IMR-90 (cell line): ENCODE measurements at regions not wholly inside any gene's neighbourhood (a gene's known extent, or its start where the extent isn't known, plus 50 kb on each side); places are given as distances from the start of the nearest gene placed in this dataset.

Experiments
- ATAC-seq: fragments of 200-7000 bp; cut with Tn5 transposase; 2 replicates; pipeline ENCODE4 v1.9.1; 2020; ENCODE audit warnings: low read depth, mild to moderate bottlenecking, moderate library complexity
- BruUV-seq: library from RNA; stranded (reverse); fragments of 400-500 nt; replicated peaks from 2 replicates; lab custom pipeline; 2021; lab: Mats Ljungman, UMichigan
- CTCF ChIA-PET: fragments of 300-600 bp; formaldehyde crosslinking; extraction: SDS; loops from one replicate; lab custom pipeline; 2021; ENCODE audit warnings: antibody characterized with exemption; lab: Yijun Ruan, JAX
- POLR2A ChIA-PET: fragments of 300-600 bp; sonication (Branson Sonifier 250); formaldehyde crosslinking; loops from one replicate; lab custom pipeline; 2022; ENCODE audit warnings: antibody characterized with exemption; ENCODE audit not compliant: unreplicated experiment; lab: Charles Lee
- DNase-seq: peaks from one replicate; pipeline ENCODE4 v3.0.0; 2013
- H2AFZ ChIP-seq: replicated peaks from 2 replicates; pipeline ENCODE3; 2013; ENCODE audit warnings: low read length, mild to moderate bottlenecking; ENCODE audit not compliant: poor library complexity
- H2AK5ac ChIP-seq: 2 replicates; pipeline ENCODE4 v1.6.1; 2013; ENCODE audit warnings: low read depth, low read length, inconsistent platforms
- H2AK9ac ChIP-seq: replicated peaks from 2 replicates; pipeline ENCODE3; 2013; ENCODE audit warnings: mild to moderate bottlenecking, low read depth, low read length, moderate library complexity; ENCODE audit not compliant: poor library complexity
- H2BK120ac ChIP-seq: 2 replicates; pipeline ENCODE4 v1.6.1; 2013; ENCODE audit warnings: low read depth, low read length, inconsistent platforms
- H2BK15ac ChIP-seq: 3 replicates; pipeline ENCODE4 v1.6.1; 2013; ENCODE audit warnings: low read depth, low read length, inconsistent platforms
- H2BK20ac ChIP-seq: 2 replicates; pipeline ENCODE4 v1.6.1; 2013; ENCODE audit warnings: low read depth, mild to moderate bottlenecking, inconsistent platforms, low read length, moderate library complexity
- H2BK5ac ChIP-seq: 2 replicates; pipeline ENCODE4 v1.6.1; 2013; ENCODE audit warnings: mild to moderate bottlenecking, low read depth, low read length, inconsistent platforms; ENCODE audit not compliant: poor library complexity, severe bottlenecking
- H3K14ac ChIP-seq: replicated peaks from 2 replicates; pipeline ENCODE4 v1.6.1; 2013; ENCODE audit warnings: low read depth, low read length, inconsistent platforms
- H3K18ac ChIP-seq: 2 replicates; pipeline ENCODE4 v1.6.1; 2013; ENCODE audit warnings: low read depth, low read length, control low read depth
- H3K23ac ChIP-seq: 2 replicates; pipeline ENCODE4 v1.6.1; 2013; ENCODE audit warnings: low read depth, low read length, inconsistent platforms
- H3K27ac ChIP-seq: 2 replicates; pipeline ENCODE4 v1.5.1; 2013; ENCODE audit warnings: mild to moderate bottlenecking, control low read depth, low read length; ENCODE audit not compliant: insufficient read depth
- H3K27me3 ChIP-seq: 2 replicates; pipeline ENCODE4 v1.6.1; 2013; ENCODE audit warnings: low read length; ENCODE audit not compliant: control insufficient read depth, insufficient read depth
- H3K36me3 ChIP-seq: 2 replicates; pipeline ENCODE4 v1.6.1; 2013; ENCODE audit warnings: low read length, mixed read lengths; ENCODE audit not compliant: control insufficient read depth, insufficient read depth
- H3K4ac ChIP-seq: 2 replicates; pipeline ENCODE4 v1.6.1; 2013; ENCODE audit warnings: low read depth, low read length, inconsistent platforms
- H3K4me1 ChIP-seq: 2 replicates; pipeline ENCODE4 v1.6.1; 2013; ENCODE audit warnings: low read length, mixed read lengths; ENCODE audit not compliant: control insufficient read depth, insufficient read depth
- H3K4me2 ChIP-seq: 2 replicates; pipeline ENCODE4 v1.6.1; 2013; ENCODE audit warnings: low read depth, mild to moderate bottlenecking, control low read depth, low read length, moderate library complexity
- H3K4me3 ChIP-seq: 2 replicates; pipeline ENCODE4 v1.5.1; 2013; ENCODE audit warnings: low read depth, mild to moderate bottlenecking, control low read depth, low read length, moderate library complexity; ENCODE audit not compliant: insufficient read depth
- H3K56ac ChIP-seq: 2 replicates; pipeline ENCODE4 v1.6.1; 2013; ENCODE audit warnings: low read length, inconsistent platforms; ENCODE audit not compliant: insufficient read depth; ENCODE audit errors: extremely low read depth
- H3K79me1 ChIP-seq, 2 experiments: 2 replicates each; pipeline ENCODE4 v1.6.1; 2013; ENCODE audit warnings: low read length in 2 of 2, inconsistent platforms in 1 of 2, low read depth in 1 of 2
- H3K9ac ChIP-seq: 2 replicates; pipeline ENCODE4 v1.6.1; 2013; ENCODE audit warnings: low read depth, low read length, control low read depth
- H3K9me1 ChIP-seq: 2 replicates; pipeline ENCODE4 v1.6.1; 2013; ENCODE audit warnings: low read length, inconsistent platforms; ENCODE audit not compliant: insufficient read depth
- H3K9me3 ChIP-seq: 2 replicates; pipeline ENCODE4 v1.6.1; 2013; ENCODE audit warnings: low read length; ENCODE audit not compliant: control insufficient read depth, insufficient read depth
- H4K20me1 ChIP-seq: 2 replicates; pipeline ENCODE4 v1.6.1; 2013; ENCODE audit warnings: low read length, inconsistent platforms; ENCODE audit not compliant: insufficient read depth
- H4K5ac ChIP-seq: 2 replicates; pipeline ENCODE4 v1.6.1; 2013; ENCODE audit warnings: mild to moderate bottlenecking, low read depth, low read length, control low read depth
- H4K8ac ChIP-seq, 2 experiments: 2 replicates each; pipeline ENCODE4 v1.6.1; 2013; ENCODE audit warnings: low read depth in 2 of 2, low read length in 2 of 2, control low read depth in 1 of 2, inconsistent platforms in 1 of 2
- H4K91ac ChIP-seq: 2 replicates; pipeline ENCODE4 v1.6.1; 2013; ENCODE audit warnings: low read depth, low read length, inconsistent platforms; ENCODE audit not compliant: insufficient read depth
- CEBPB ChIP-seq: IDR thresholded peaks from 2 replicates; pipeline ENCODE4 v1.6.1; 2012; ENCODE audit warnings: low read depth, low read length, improper control_type of control experiment
- CHD1 ChIP-seq: IDR thresholded peaks from 2 replicates; pipeline ENCODE4 v1.6.1; 2012; ENCODE audit warnings: low read depth, low read length, improper control_type of control experiment
- MAFK ChIP-seq: IDR thresholded peaks from 2 replicates; pipeline ENCODE4 v1.6.1; 2012; ENCODE audit warnings: low read depth, low read length, improper control_type of control experiment
- MXI1 ChIP-seq: IDR thresholded peaks from 2 replicates; pipeline ENCODE4 v1.6.1; 2012; ENCODE audit warnings: low read depth, mild to moderate bottlenecking, low read length, moderate library complexity, borderline replicate concordance
- RAD21 ChIP-seq: IDR thresholded peaks from 2 replicates; pipeline ENCODE4 v1.6.1; 2012; ENCODE audit warnings: low read length, improper control_type of control experiment
- SMC3 ChIP-seq: fragments of 150-350 bp; IDR thresholded peaks from 2 replicates; pipeline ENCODE4 v1.6.1; 2016; ENCODE audit warnings: low read depth, mild to moderate bottlenecking, antibody characterized with exemption, low read length, moderate library complexity
- WGBS, 2 experiments: methylation state at CpG; one replicate each; pipeline versions ENCODE4 v1.1.5 to v1.1.7; 2013; ENCODE audit warnings: missing lambda C conversion rate in 2 of 2; ENCODE audit not compliant: insufficient read length in 1 of 2; ENCODE audit errors: extremely low coverage in 2 of 2; 5-methylcytosine and 5-hydroxymethylcytosine counted together
- dilution Hi-C: fragments of 300-500 bp; cut with HindIII; formaldehyde crosslinking; loops from one replicate; pipeline ENCODE4 v1.14.3; 2018; ENCODE audit warnings: low sequenced_read_pairs; ENCODE audit not compliant: unreplicated experiment
- in situ Hi-C: fragments of 300-500 bp; cut with MboI; formaldehyde crosslinking; loops from 3 replicates; pipeline ENCODE4 v1.14.3; 2019; ENCODE audit warnings: low sequenced_read_pairs, inconsistent platforms, mixed read lengths
- intact Hi-C: fragments of 100-400 bp; cut with micrococcal nuclease; formaldehyde crosslinking; loops from 2 replicates; pipeline ENCODE4 v1.10.0; 2022
- TF ChIP-seq, protein P1 (sequence below): fragments of 150-350 bp; IDR thresholded peaks from 2 replicates; pipeline ENCODE4 v1.6.1; 2016; ENCODE audit warnings: low read depth, mild to moderate bottlenecking, low read length, moderate library complexity, borderline replicate concordance
- TF ChIP-seq, protein P2 (sequence below): fragments of 150-350 bp; IDR thresholded peaks from 2 replicates; pipeline ENCODE4 v1.6.1; 2017; ENCODE audit warnings: mild to moderate bottlenecking, antibody characterized with exemption, low read length, low read depth

DNA sequence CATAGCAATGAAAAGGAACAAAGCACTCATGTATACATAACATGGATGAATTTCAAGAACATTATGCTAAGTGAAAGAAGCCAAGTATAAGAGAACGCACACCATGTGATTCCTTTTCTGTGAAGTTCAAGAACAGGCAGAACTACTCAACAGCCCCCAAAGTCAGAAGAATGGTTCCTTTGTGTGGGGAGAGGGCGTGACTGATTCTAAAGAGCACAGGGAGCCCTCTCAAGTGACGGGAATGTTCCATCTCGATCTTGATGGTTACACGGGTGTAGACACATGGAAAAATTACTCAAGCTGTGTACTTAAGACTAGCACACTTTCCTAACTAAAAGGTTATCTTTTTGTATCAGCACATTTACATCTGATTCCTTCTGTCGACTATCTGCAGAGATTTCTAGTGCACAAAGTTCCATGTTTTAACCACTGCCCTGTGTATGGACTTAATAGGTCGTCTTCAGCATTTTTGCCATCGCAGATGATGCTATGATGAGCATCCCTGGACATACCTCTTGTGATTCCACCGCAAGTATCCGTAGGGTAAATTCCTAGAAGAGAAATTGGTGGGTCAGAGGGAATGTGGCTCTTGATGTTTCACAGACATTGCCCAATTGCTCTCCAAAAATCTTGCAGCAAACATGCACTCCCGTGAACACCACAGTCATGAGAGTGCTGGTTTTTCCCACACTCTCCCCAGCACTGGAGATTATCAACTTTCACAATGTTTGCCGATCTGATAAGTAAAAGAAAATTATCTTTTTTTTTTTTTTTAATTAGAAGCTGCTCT is 279.3 kb downstream of the BMP7 start:
- Histone ChIP-seq H3K9me3 (peaks cover 3% of the 10 kb centered on the region), H3K9me1 (no peaks in the 10 kb centered on the region), H2AK5ac (no peak overlapping the region), H2AK9ac (no peak overlapping the region), H3K27me3 (no peaks in the 10 kb centered on the region), H4K91ac (no peak overlapping the region), H3K4ac (no peak overlapping the region), H4K20me1 (no peaks in the 10 kb centered on the region), H4K5ac (no peak overlapping the region), H3K4me3 (no peak overlapping the region), H2BK15ac (no peak overlapping the region), H2AFZ (no peak overlapping the region), H4K8ac (no peak overlapping the region), H3K4me2 (no peak overlapping the region), H3K27ac (no peak overlapping the region), H3K9ac (no peak overlapping the region), H2BK120ac (no peak overlapping the region), H3K4me1 (no peaks in the 10 kb centered on the region), H3K23ac (no peak overlapping the region), H3K56ac (no peak overlapping the region), H2BK5ac (no peak overlapping the region), H3K14ac (no peak overlapping the region), H3K79me1 (no peaks in the 10 kb centered on the region), H3K36me3 (no peaks in the 10 kb centered on the region), H2BK20ac (no peak overlapping the region), H3K18ac (no peak overlapping the region)
- no peak for ATAC-seq
- TF ChIP-seq, protein P1, sequence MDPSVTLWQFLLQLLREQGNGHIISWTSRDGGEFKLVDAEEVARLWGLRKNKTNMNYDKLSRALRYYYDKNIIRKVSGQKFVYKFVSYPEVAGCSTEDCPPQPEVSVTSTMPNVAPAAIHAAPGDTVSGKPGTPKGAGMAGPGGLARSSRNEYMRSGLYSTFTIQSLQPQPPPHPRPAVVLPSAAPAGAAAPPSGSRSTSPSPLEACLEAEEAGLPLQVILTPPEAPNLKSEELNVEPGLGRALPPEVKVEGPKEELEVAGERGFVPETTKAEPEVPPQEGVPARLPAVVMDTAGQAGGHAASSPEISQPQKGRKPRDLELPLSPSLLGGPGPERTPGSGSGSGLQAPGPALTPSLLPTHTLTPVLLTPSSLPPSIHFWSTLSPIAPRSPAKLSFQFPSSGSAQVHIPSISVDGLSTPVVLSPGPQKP: no peak
- no peak for TF ChIP-seq CHD1
- no peak for TF ChIP-seq SMC3
- no peak for TF ChIP-seq RAD21
- no peak for TF ChIP-seq MAFK
- TF ChIP-seq, protein P2, sequence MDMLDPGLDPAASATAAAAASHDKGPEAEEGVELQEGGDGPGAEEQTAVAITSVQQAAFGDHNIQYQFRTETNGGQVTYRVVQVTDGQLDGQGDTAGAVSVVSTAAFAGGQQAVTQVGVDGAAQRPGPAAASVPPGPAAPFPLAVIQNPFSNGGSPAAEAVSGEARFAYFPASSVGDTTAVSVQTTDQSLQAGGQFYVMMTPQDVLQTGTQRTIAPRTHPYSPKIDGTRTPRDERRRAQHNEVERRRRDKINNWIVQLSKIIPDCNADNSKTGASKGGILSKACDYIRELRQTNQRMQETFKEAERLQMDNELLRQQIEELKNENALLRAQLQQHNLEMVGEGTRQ: no peak
- no peak for TF ChIP-seq CEBPB
- no peak for TF ChIP-seq MXI1
- WGBS, 2 experiments: no CpG with 5 or more reads among the region's 12 CpGs
- POLR2A ChIA-PET: no interaction called here
- no peak for DNase-seq
- dilution Hi-C loops: no loop called here
- in situ Hi-C loops: no loop called here
- no TSS peak for BruUV-seq
- CTCF ChIA-PET: no interaction called here
- intact Hi-C loops: no loop called here
